IMR-90 (cell line): ENCODE measurements at regions not wholly inside any gene's neighbourhood (a gene's known extent, or its start where the extent isn't known, plus 50 kb on each side); places are given as distances from the start of the nearest gene placed in this dataset.

Experiments
- ATAC-seq: fragments of 200-7000 bp; cut with Tn5 transposase; 2 replicates; pipeline ENCODE4 v1.9.1; 2020; ENCODE audit warnings: low read depth, mild to moderate bottlenecking, moderate library complexity
- BruUV-seq: library from RNA; stranded (reverse); fragments of 400-500 nt; replicated peaks from 2 replicates; lab custom pipeline; 2021; lab: Mats Ljungman, UMichigan
- CTCF ChIA-PET: fragments of 300-600 bp; formaldehyde crosslinking; extraction: SDS; loops from one replicate; lab custom pipeline; 2021; ENCODE audit warnings: antibody characterized with exemption; lab: Yijun Ruan, JAX
- POLR2A ChIA-PET: fragments of 300-600 bp; sonication (Branson Sonifier 250); formaldehyde crosslinking; loops from one replicate; lab custom pipeline; 2022; ENCODE audit warnings: antibody characterized with exemption; ENCODE audit not compliant: unreplicated experiment; lab: Charles Lee
- DNase-seq: peaks from one replicate; pipeline ENCODE4 v3.0.0; 2013
- H2AFZ ChIP-seq: replicated peaks from 2 replicates; pipeline ENCODE3; 2013; ENCODE audit warnings: low read length, mild to moderate bottlenecking; ENCODE audit not compliant: poor library complexity
- H2AK5ac ChIP-seq: 2 replicates; pipeline ENCODE4 v1.6.1; 2013; ENCODE audit warnings: low read depth, low read length, inconsistent platforms
- H2AK9ac ChIP-seq: replicated peaks from 2 replicates; pipeline ENCODE3; 2013; ENCODE audit warnings: mild to moderate bottlenecking, low read depth, low read length, moderate library complexity; ENCODE audit not compliant: poor library complexity
- H2BK120ac ChIP-seq: 2 replicates; pipeline ENCODE4 v1.6.1; 2013; ENCODE audit warnings: low read depth, low read length, inconsistent platforms
- H2BK15ac ChIP-seq: 3 replicates; pipeline ENCODE4 v1.6.1; 2013; ENCODE audit warnings: low read depth, low read length, inconsistent platforms
- H2BK20ac ChIP-seq: 2 replicates; pipeline ENCODE4 v1.6.1; 2013; ENCODE audit warnings: low read depth, mild to moderate bottlenecking, inconsistent platforms, low read length, moderate library complexity
- H2BK5ac ChIP-seq: 2 replicates; pipeline ENCODE4 v1.6.1; 2013; ENCODE audit warnings: mild to moderate bottlenecking, low read depth, low read length, inconsistent platforms; ENCODE audit not compliant: poor library complexity, severe bottlenecking
- H3K14ac ChIP-seq: replicated peaks from 2 replicates; pipeline ENCODE4 v1.6.1; 2013; ENCODE audit warnings: low read depth, low read length, inconsistent platforms
- H3K18ac ChIP-seq: 2 replicates; pipeline ENCODE4 v1.6.1; 2013; ENCODE audit warnings: low read depth, low read length, control low read depth
- H3K23ac ChIP-seq: 2 replicates; pipeline ENCODE4 v1.6.1; 2013; ENCODE audit warnings: low read depth, low read length, inconsistent platforms
- H3K27ac ChIP-seq: 2 replicates; pipeline ENCODE4 v1.5.1; 2013; ENCODE audit warnings: mild to moderate bottlenecking, control low read depth, low read length; ENCODE audit not compliant: insufficient read depth
- H3K27me3 ChIP-seq: 2 replicates; pipeline ENCODE4 v1.6.1; 2013; ENCODE audit warnings: low read length; ENCODE audit not compliant: control insufficient read depth, insufficient read depth
- H3K36me3 ChIP-seq: 2 replicates; pipeline ENCODE4 v1.6.1; 2013; ENCODE audit warnings: low read length, mixed read lengths; ENCODE audit not compliant: control insufficient read depth, insufficient read depth
- H3K4ac ChIP-seq: 2 replicates; pipeline ENCODE4 v1.6.1; 2013; ENCODE audit warnings: low read depth, low read length, inconsistent platforms
- H3K4me1 ChIP-seq: 2 replicates; pipeline ENCODE4 v1.6.1; 2013; ENCODE audit warnings: low read length, mixed read lengths; ENCODE audit not compliant: control insufficient read depth, insufficient read depth
- H3K4me2 ChIP-seq: 2 replicates; pipeline ENCODE4 v1.6.1; 2013; ENCODE audit warnings: low read depth, mild to moderate bottlenecking, control low read depth, low read length, moderate library complexity
- H3K4me3 ChIP-seq: 2 replicates; pipeline ENCODE4 v1.5.1; 2013; ENCODE audit warnings: low read depth, mild to moderate bottlenecking, control low read depth, low read length, moderate library complexity; ENCODE audit not compliant: insufficient read depth
- H3K56ac ChIP-seq: 2 replicates; pipeline ENCODE4 v1.6.1; 2013; ENCODE audit warnings: low read length, inconsistent platforms; ENCODE audit not compliant: insufficient read depth; ENCODE audit errors: extremely low read depth
- H3K79me1 ChIP-seq, 2 experiments: 2 replicates each; pipeline ENCODE4 v1.6.1; 2013; ENCODE audit warnings: low read length in 2 of 2, inconsistent platforms in 1 of 2, low read depth in 1 of 2
- H3K9ac ChIP-seq: 2 replicates; pipeline ENCODE4 v1.6.1; 2013; ENCODE audit warnings: low read depth, low read length, control low read depth
- H3K9me1 ChIP-seq: 2 replicates; pipeline ENCODE4 v1.6.1; 2013; ENCODE audit warnings: low read length, inconsistent platforms; ENCODE audit not compliant: insufficient read depth
- H3K9me3 ChIP-seq: 2 replicates; pipeline ENCODE4 v1.6.1; 2013; ENCODE audit warnings: low read length; ENCODE audit not compliant: control insufficient read depth, insufficient read depth
- H4K20me1 ChIP-seq: 2 replicates; pipeline ENCODE4 v1.6.1; 2013; ENCODE audit warnings: low read length, inconsistent platforms; ENCODE audit not compliant: insufficient read depth
- H4K5ac ChIP-seq: 2 replicates; pipeline ENCODE4 v1.6.1; 2013; ENCODE audit warnings: mild to moderate bottlenecking, low read depth, low read length, control low read depth
- H4K8ac ChIP-seq, 2 experiments: 2 replicates each; pipeline ENCODE4 v1.6.1; 2013; ENCODE audit warnings: low read depth in 2 of 2, low read length in 2 of 2, control low read depth in 1 of 2, inconsistent platforms in 1 of 2
- H4K91ac ChIP-seq: 2 replicates; pipeline ENCODE4 v1.6.1; 2013; ENCODE audit warnings: low read depth, low read length, inconsistent platforms; ENCODE audit not compliant: insufficient read depth
- BHLHE40 ChIP-seq: fragments of 150-350 bp; IDR thresholded peaks from 2 replicates; pipeline ENCODE4 v1.6.1; 2016; ENCODE audit warnings: mild to moderate bottlenecking, low read depth, low read length
- CEBPB ChIP-seq: IDR thresholded peaks from 2 replicates; pipeline ENCODE4 v1.6.1; 2012; ENCODE audit warnings: low read depth, low read length, improper control_type of control experiment
- CHD1 ChIP-seq: IDR thresholded peaks from 2 replicates; pipeline ENCODE4 v1.6.1; 2012; ENCODE audit warnings: low read depth, low read length, improper control_type of control experiment
- ELK1 ChIP-seq: fragments of 150-350 bp; IDR thresholded peaks from 2 replicates; pipeline ENCODE4 v1.6.1; 2016; ENCODE audit warnings: low read depth, mild to moderate bottlenecking, low read length, moderate library complexity, borderline replicate concordance
- FOS ChIP-seq: fragments of 150-350 bp; IDR thresholded peaks from 2 replicates; pipeline ENCODE4 v1.6.1; 2016; ENCODE audit warnings: low read depth, low read length
- MAFK ChIP-seq: IDR thresholded peaks from 2 replicates; pipeline ENCODE4 v1.6.1; 2012; ENCODE audit warnings: low read depth, low read length, improper control_type of control experiment
- MAZ ChIP-seq: IDR thresholded peaks from 2 replicates; pipeline ENCODE4 v1.6.1; 2012; ENCODE audit warnings: low read depth, mild to moderate bottlenecking, low read length, improper control_type of control experiment, moderate library complexity, borderline replicate concordance
- MXI1 ChIP-seq: IDR thresholded peaks from 2 replicates; pipeline ENCODE4 v1.6.1; 2012; ENCODE audit warnings: low read depth, mild to moderate bottlenecking, low read length, moderate library complexity, borderline replicate concordance
- NFE2L2 ChIP-seq: fragments of 150-350 bp; IDR thresholded peaks from 2 replicates; pipeline ENCODE4 v1.6.1; 2016; ENCODE audit warnings: low read depth, mild to moderate bottlenecking, low read length
- POLR2A ChIP-seq: IDR thresholded peaks from 2 replicates; pipeline ENCODE4 v1.6.1; 2012; ENCODE audit warnings: mild to moderate bottlenecking, low read depth, low read length
- RAD21 ChIP-seq: IDR thresholded peaks from 2 replicates; pipeline ENCODE4 v1.6.1; 2012; ENCODE audit warnings: low read length, improper control_type of control experiment
- RCOR1 ChIP-seq: IDR thresholded peaks from 2 replicates; pipeline ENCODE4 v1.6.1; 2012; ENCODE audit warnings: mild to moderate bottlenecking, low read length, improper control_type of control experiment; ENCODE audit not compliant: insufficient replicate concordance
- RFX5 ChIP-seq: IDR thresholded peaks from 2 replicates; pipeline ENCODE4 v1.8.0; 2012; ENCODE audit warnings: low read depth, mild to moderate bottlenecking, low read length, moderate library complexity
- SMC3 ChIP-seq: fragments of 150-350 bp; IDR thresholded peaks from 2 replicates; pipeline ENCODE4 v1.6.1; 2016; ENCODE audit warnings: low read depth, mild to moderate bottlenecking, antibody characterized with exemption, low read length, moderate library complexity
- USF2 ChIP-seq: fragments of 150-350 bp; IDR thresholded peaks from 2 replicates; pipeline ENCODE4 v1.6.1; 2017; ENCODE audit warnings: mild to moderate bottlenecking, antibody characterized with exemption, low read length, low read depth
- WGBS, 2 experiments: methylation state at CpG; one replicate each; pipeline versions ENCODE4 v1.1.5 to v1.1.7; 2013; ENCODE audit warnings: missing lambda C conversion rate in 2 of 2; ENCODE audit not compliant: insufficient read length in 1 of 2; ENCODE audit errors: extremely low coverage in 2 of 2; 5-methylcytosine and 5-hydroxymethylcytosine counted together
- dilution Hi-C: fragments of 300-500 bp; cut with HindIII; formaldehyde crosslinking; loops from one replicate; pipeline ENCODE4 v1.14.3; 2018; ENCODE audit warnings: low sequenced_read_pairs; ENCODE audit not compliant: unreplicated experiment
- in situ Hi-C: fragments of 300-500 bp; cut with MboI; formaldehyde crosslinking; loops from 3 replicates; pipeline ENCODE4 v1.14.3; 2019; ENCODE audit warnings: low sequenced_read_pairs, inconsistent platforms, mixed read lengths
- intact Hi-C: fragments of 100-400 bp; cut with micrococcal nuclease; formaldehyde crosslinking; loops from 2 replicates; pipeline ENCODE4 v1.10.0; 2022
- TF ChIP-seq, protein P1 (sequence below): conservative IDR thresholded peaks from 2 replicates; pipeline ENCODE4 v1.5.1; 2012; ENCODE audit warnings: mild to moderate bottlenecking, low read depth, low read length, improper control_type of control experiment

- no peak overlapping the region for H2BK5ac ChIP-seq
- dilution Hi-C loops = no loop called here
Measured at GRCh38 chr6:113578691-113579090, 278.5 kb upstream of the MARCKS start.

More at GRCh38 chr6:113578691-113579090, 278.5 kb upstream of the MARCKS start:
- no peak overlapping the region for H3K14ac ChIP-seq
- ChIA-PET CTCF (interaction anchor here (0.8 kb wide), 1 partner anchor 22 kb away, joined by 4 read pairs; no protein-coding TSS in a partner anchor), POLR2A (no interaction called here)
- H2BK15ac ChIP-seq = no peak overlapping the region
- TF ChIP-seq POLR2A (no peak), CHD1 (no peak), RAD21 (no peak), MAFK (no peak), MAZ (no peak), SMC3 (no peak), NFE2L2 (no peak), FOS (no peak), USF2 (no peak), MXI1 (no peak), RCOR1 (no peak), ELK1 (no peak), BHLHE40 (no peak), CEBPB (no peak), RFX5 (no peak)
- TF ChIP-seq, protein P1, sequence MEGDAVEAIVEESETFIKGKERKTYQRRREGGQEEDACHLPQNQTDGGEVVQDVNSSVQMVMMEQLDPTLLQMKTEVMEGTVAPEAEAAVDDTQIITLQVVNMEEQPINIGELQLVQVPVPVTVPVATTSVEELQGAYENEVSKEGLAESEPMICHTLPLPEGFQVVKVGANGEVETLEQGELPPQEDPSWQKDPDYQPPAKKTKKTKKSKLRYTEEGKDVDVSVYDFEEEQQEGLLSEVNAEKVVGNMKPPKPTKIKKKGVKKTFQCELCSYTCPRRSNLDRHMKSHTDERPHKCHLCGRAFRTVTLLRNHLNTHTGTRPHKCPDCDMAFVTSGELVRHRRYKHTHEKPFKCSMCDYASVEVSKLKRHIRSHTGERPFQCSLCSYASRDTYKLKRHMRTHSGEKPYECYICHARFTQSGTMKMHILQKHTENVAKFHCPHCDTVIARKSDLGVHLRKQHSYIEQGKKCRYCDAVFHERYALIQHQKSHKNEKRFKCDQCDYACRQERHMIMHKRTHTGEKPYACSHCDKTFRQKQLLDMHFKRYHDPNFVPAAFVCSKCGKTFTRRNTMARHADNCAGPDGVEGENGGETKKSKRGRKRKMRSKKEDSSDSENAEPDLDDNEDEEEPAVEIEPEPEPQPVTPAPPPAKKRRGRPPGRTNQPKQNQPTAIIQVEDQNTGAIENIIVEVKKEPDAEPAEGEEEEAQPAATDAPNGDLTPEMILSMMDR = no peak
- no peak overlapping the region for H3K9ac ChIP-seq
- intact Hi-C loops = no loop called here
- in situ Hi-C loops = no loop called here
- no peak overlapping the region for H4K5ac ChIP-seq
- no peaks in the 10 kb centered on the region for H3K4me1 ChIP-seq
- H4K91ac ChIP-seq = no peak overlapping the region
- H2BK20ac ChIP-seq = no peak overlapping the region
- H3K4me2 ChIP-seq = no peak overlapping the region
- H3K56ac ChIP-seq = no peak overlapping the region
- no peak overlapping the region for H3K23ac ChIP-seq
- DNase-seq = no peak
- no CpG with 5 or more reads among the region's 3 CpGs for WGBS, 2 experiments
- no peaks in the 10 kb centered on the region for H3K9me3 ChIP-seq
- H4K20me1 ChIP-seq = no peaks in the 10 kb centered on the region
- no peak overlapping the region for H2AFZ ChIP-seq
- no peak overlapping the region for H2AK9ac ChIP-seq
- no peak for ATAC-seq
- no peaks in the 10 kb centered on the region for H3K9me1 ChIP-seq
- no peak overlapping the region for H2AK5ac ChIP-seq
- no peaks in the 10 kb centered on the region for H3K27me3 ChIP-seq
- no peaks in the 10 kb centered on the region for H3K79me1 ChIP-seq
- no peak overlapping the region for H4K8ac ChIP-seq
- no peaks in the 10 kb centered on the region for H3K36me3 ChIP-seq
- H3K27ac ChIP-seq = no peak overlapping the region
- H3K4me3 ChIP-seq = no peak overlapping the region
- H3K18ac ChIP-seq = no peak overlapping the region
- no peak overlapping the region for H3K4ac ChIP-seq
- H2BK120ac ChIP-seq = no peak overlapping the region
- BruUV-seq = no TSS peak
